ENCODE measurements at regions not wholly inside any gene's neighbourhood (a gene's known extent, or its start where the extent isn't known, plus 50 kb on each side); places are given as distances from the start of the nearest gene placed in this dataset.

DNA sequence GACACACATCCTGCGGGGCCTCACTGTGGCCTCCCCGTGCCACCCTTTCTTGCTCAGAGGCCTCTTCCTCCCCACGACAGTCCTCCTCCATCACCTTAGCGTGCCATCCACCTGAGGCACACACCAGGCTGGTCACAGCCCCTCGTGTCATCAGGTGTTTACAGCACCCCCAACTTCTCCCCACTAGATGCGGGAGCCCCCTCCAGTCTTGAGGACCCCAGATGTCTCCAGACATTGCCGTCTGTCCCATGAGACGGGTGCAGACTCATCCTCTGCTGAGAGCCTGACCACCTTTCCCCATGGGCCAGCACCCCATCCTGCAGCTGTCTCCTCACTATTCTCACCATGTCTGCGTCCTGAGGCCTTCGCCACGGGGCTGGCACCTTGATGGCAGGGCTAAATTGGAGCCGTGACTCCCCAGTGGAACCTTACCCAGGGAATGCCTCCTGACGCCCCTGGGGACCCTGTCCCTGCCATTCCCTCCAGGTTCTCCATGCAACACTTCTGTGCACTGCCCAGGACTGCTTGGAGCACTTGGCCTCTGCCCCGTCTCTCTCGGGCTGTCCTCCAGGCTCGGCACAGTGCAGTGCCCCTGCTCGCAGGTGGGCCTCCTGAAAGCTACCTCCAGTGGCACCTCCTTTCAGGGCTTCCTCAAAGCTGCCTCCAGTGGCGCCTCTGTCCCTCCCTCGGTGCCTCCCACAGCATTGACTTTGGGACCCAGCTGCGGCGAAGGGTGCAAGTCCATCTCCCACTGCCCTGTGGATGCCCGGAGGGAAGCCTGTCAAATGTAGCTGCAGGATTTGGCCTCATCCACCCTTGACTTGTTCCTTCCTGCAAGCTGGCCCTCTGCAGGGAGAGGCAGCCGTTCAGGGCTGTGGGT lies 1386.8 kb downstream of the BRD1 start:
- no peak for DNase-seq (ENCODE audit: low read depth, low spot score)
- H3K9me3 ChIP-seq (ENCODE audit: low read depth, low read length), result no peaks in the 10 kb centered on the region
- H3K36me3 ChIP-seq (ENCODE audit: insufficient read depth, low read length), result no peaks in the 10 kb centered on the region
- TF ChIP-seq POLR2AphosphoS5 (IDR thresholded peaks at IDR 0.05; ENCODE audit: borderline replicate concordance, low read depth, low read length) (no peak), FOXP2 (optimal IDR thresholded peaks at IDR 0.05; ENCODE audit: control extremely low read depth, extremely low read length, insufficient read depth) (no peak), EZH2 (IDR thresholded peaks at IDR 0.05) (no peak)
- no peak overlapping the region for H3K9ac ChIP-seq (ENCODE audit: insufficient read length)
- no peak overlapping the region for H3K4me3 ChIP-seq
- H3K27ac ChIP-seq, result no peak overlapping the region

DNA sequence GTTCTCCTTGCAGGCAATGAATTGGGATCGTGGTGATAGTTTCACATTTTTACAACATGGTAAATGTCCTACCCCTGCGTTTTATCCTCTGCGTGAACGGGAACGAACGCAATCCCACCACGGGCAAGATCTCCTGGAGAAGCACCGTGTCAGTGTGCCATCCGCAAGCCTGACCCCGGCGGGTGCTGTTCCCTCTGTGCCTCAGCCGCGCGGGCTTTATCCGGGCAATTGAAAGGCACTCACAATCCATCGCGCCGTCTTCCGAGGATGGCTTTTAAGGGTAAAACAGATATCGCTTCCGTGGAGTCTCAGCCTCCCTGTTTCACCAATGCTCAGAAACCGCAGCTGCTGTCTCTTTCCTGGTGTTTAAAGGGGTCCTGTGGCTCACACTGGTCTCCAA lies 1387.5 kb downstream of the BRD1 start:
- Histone ChIP-seq H3K4me3 (no peak overlapping the region), H3K36me3 (ENCODE audit: insufficient read depth, low read length) (no peaks in the 10 kb centered on the region), H3K27ac (no peak overlapping the region), H3K9me3 (ENCODE audit: low read depth, low read length) (no peaks in the 10 kb centered on the region), H3K9ac (ENCODE audit: insufficient read length) (no peak overlapping the region)
- DNase-seq (ENCODE audit: low read depth, low spot score), result no peak
- TF ChIP-seq POLR2AphosphoS5 (IDR thresholded peaks at IDR 0.05; ENCODE audit: borderline replicate concordance, low read depth, low read length), result no peak
- TF ChIP-seq FOXP2 (optimal IDR thresholded peaks at IDR 0.05; ENCODE audit: control extremely low read depth, extremely low read length, insufficient read depth), result no peak
- no peak for TF ChIP-seq EZH2 (IDR thresholded peaks at IDR 0.05)

DNA sequence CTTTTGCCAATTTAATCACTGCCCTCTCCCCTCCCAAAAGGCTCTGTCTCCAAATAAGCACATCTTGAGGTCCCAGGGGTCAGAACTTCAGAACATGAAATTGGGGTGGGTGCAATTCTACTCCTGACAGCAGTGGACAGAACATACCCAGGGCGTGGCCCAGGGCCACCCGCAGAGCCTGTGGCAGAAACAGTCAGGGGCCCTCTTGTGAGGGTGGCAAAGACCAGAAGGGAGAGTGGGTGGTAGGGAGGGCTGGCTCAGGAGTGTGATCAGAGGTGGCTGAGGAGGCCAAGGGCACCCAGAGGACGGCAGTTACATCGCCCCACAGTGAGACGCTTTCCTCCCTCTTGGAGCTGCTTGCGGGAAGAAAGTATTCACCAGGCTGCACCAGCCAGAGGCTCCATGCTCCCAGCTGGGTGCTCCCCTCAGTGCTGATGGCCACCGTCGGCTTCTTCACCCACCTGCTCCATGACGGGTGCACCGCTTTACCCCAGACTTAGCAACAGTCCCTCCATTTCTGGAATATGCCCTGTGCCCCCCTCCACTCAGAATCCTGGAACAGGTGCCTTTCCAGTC lies 1388.0 kb downstream of the BRD1 start:
- Histone ChIP-seq H3K36me3 (ENCODE audit: insufficient read depth, low read length) (no peaks in the 10 kb centered on the region), H3K27ac (no peak overlapping the region), H3K4me3 (no peak overlapping the region), H3K9ac (ENCODE audit: insufficient read length) (no peak overlapping the region), H3K9me3 (ENCODE audit: low read depth, low read length) (no peaks in the 10 kb centered on the region)
- no peak for DNase-seq (ENCODE audit: low read depth, low spot score)
- TF ChIP-seq POLR2AphosphoS5 (IDR thresholded peaks at IDR 0.05; ENCODE audit: borderline replicate concordance, low read depth, low read length) (no peak), FOXP2 (optimal IDR thresholded peaks at IDR 0.05; ENCODE audit: control extremely low read depth, extremely low read length, insufficient read depth) (no peak), EZH2 (IDR thresholded peaks at IDR 0.05) (no peak)

DNA sequence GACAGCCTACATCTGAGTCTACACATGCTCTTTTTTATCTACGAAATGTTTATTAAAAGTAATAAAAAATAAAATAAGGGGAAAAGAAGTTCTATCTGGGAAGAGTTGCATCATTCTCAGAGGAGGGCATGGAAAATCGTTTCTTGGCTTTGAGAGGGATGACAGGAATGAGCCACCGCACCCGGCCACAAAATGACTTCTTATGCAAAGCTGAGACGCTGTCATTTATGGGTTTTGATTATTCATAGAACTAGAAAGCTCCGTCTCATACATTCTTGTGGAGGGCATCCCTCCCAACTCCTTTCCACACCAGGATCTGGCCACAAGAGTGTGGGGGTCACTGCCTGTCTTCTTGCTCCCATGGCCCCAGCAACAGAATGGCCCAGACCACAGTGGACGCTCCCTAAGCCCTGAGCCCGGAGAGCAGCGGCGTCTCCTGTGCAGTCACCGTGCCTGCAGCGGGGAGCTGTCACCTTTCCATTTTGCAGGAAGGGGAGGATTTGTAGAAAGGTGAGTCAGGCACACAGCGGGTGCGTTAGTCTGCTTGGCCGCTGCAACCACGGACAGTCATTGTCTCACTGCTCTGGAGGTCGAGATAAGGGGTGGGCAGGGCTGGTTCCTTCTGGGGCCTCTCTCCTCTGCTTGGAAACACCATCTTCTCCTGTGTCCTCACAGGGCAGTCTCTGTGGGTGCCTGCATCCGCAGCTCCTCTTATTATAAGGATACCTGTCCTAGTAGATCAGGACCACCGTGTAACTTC lies 1388.7 kb downstream of the BRD1 start:
- no peak for TF ChIP-seq EZH2 (IDR thresholded peaks at IDR 0.05)
- TF ChIP-seq FOXP2 (optimal IDR thresholded peaks at IDR 0.05; ENCODE audit: control extremely low read depth, extremely low read length, insufficient read depth), result no peak
- no peak for TF ChIP-seq POLR2AphosphoS5 (IDR thresholded peaks at IDR 0.05; ENCODE audit: borderline replicate concordance, low read depth, low read length)
- H3K27ac ChIP-seq, result no peak overlapping the region
- DNase-seq (ENCODE audit: low read depth, low spot score), result no peak
- no peaks in the 10 kb centered on the region for H3K36me3 ChIP-seq (ENCODE audit: insufficient read depth, low read length)
- H3K4me3 ChIP-seq, result no peak overlapping the region
- no peaks in the 10 kb centered on the region for H3K9me3 ChIP-seq (ENCODE audit: low read depth, low read length)
- no peak overlapping the region for H3K9ac ChIP-seq (ENCODE audit: insufficient read length)

DNA sequence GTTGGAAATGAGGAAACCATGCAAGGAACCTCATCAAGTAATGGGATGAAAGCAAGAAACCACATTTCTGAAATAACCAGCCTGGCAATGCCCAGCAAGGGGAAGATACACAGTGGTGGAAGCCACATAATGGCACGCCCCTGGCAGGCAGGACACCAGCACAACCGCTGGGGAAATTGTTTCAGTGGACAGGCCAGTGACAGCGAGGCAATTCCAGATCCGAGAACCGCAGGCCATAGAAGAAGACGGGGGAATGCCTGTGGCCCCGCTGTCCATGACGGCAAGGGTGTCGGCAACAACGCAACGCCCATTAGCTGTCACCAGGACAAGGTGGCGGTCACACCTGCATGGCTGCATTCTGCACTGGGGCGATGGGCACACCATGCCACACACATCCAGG lies 1389.6 kb downstream of the BRD1 start:
- Histone ChIP-seq H3K4me3 (no peak overlapping the region), H3K27ac (no peak overlapping the region), H3K9ac (ENCODE audit: insufficient read length) (no peak overlapping the region), H3K9me3 (ENCODE audit: low read depth, low read length) (no peaks in the 10 kb centered on the region), H3K36me3 (ENCODE audit: insufficient read depth, low read length) (no peaks in the 10 kb centered on the region)
- TF ChIP-seq FOXP2 (optimal IDR thresholded peaks at IDR 0.05; ENCODE audit: control extremely low read depth, extremely low read length, insufficient read depth) (no peak), POLR2AphosphoS5 (IDR thresholded peaks at IDR 0.05; ENCODE audit: borderline replicate concordance, low read depth, low read length) (no peak), EZH2 (IDR thresholded peaks at IDR 0.05) (no peak)
- no peak for DNase-seq (ENCODE audit: low read depth, low spot score)

DNA sequence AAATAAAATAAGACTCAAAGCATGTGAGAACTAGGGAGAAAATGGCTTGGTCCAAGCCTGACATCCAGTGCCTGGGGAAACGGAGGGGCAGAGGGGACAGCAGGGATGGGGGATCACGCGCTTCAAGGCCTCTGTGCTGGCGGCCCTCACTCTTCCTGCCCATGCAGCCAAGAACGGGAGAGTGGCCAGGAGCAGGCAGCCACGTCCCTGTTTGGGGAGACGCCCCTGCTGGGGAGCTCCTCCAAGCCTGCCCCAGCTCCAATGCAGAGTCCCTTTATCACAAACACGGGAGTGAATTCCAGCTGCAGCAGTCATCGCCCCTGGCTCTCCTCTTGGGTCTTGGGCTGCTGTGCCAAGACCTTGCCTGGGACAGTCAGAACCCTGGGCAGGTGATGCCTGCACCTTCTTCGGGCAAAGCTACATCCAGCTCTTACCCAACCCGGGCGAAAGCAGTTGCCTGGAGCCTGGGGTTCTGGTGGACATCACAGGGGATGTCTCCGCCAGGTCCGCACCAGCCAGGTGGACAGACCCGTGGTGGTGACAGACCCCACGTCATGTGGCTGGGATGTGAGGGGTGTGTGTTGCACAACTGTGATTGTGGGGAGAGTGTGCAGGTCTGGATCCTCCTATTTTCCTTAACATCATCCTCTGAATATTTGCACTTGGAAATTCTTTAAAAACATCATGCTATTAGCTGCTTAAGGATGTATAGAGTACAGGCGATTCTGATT lies 1391.3 kb downstream of the BRD1 start:
- no peaks in the 10 kb centered on the region for H3K9me3 ChIP-seq (ENCODE audit: low read depth, low read length)
- no peak overlapping the region for H3K4me3 ChIP-seq
- no peak for TF ChIP-seq FOXP2 (optimal IDR thresholded peaks at IDR 0.05; ENCODE audit: control extremely low read depth, extremely low read length, insufficient read depth)
- no peak for TF ChIP-seq POLR2AphosphoS5 (IDR thresholded peaks at IDR 0.05; ENCODE audit: borderline replicate concordance, low read depth, low read length)
- TF ChIP-seq EZH2 (IDR thresholded peaks at IDR 0.05), result no peak
- no peaks in the 10 kb centered on the region for H3K36me3 ChIP-seq (ENCODE audit: insufficient read depth, low read length)
- H3K9ac ChIP-seq (ENCODE audit: insufficient read length), result no peak overlapping the region
- H3K27ac ChIP-seq, result no peak overlapping the region
- DNase-seq (ENCODE audit: low read depth, low spot score), result no peak

DNA sequence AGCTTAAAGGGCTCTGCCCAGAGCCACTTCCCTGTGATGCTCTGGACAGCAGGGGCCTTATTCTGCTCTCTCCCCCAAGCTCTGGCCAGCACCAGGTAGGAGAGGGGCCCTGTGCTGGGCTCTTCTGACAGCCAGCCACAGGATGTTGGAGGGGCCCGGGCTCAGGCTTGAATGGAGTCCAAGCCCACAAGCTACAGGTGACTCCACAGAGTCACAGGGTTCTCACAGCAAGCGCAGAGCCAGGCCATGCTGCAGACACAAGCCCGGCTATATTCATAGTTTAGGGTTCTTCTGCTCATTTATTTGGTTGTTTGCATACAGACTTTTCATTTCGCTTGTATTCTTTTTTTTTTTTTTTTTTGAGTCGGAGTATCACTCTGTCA lies 1392.8 kb downstream of the BRD1 start:
- H3K9me3 ChIP-seq (ENCODE audit: low read depth, low read length), result no peaks in the 10 kb centered on the region
- no peak overlapping the region for H3K27ac ChIP-seq
- H3K36me3 ChIP-seq (ENCODE audit: insufficient read depth, low read length), result no peaks in the 10 kb centered on the region
- no peak for DNase-seq (ENCODE audit: low read depth, low spot score)
- no peak overlapping the region for H3K4me3 ChIP-seq
- no peak for TF ChIP-seq POLR2AphosphoS5 (IDR thresholded peaks at IDR 0.05; ENCODE audit: borderline replicate concordance, low read depth, low read length)
- TF ChIP-seq FOXP2 (optimal IDR thresholded peaks at IDR 0.05; ENCODE audit: control extremely low read depth, extremely low read length, insufficient read depth), result no peak
- TF ChIP-seq EZH2 (IDR thresholded peaks at IDR 0.05), result no peak
- no peak overlapping the region for H3K9ac ChIP-seq (ENCODE audit: insufficient read length)
